Heart left ventricle (tissue), 16 donors: ENCODE measurements at regions not wholly inside any gene's neighbourhood (a gene's known extent, or its start where the extent isn't known, plus 50 kb on each side); places are given as distances from the start of the nearest gene placed in this dataset.

ENCODE experiments used
- ATAC-seq, 4 donors: fragments of 200-7000 bp; cut with Tn5 transposase; one replicate each; pipeline ENCODE4 v1.9.1; 2020 to 2022; ENCODE audit warnings: moderate library complexity in 4 of 4, mild to moderate bottlenecking in 3 of 4, moderate number of reproducible peaks in 1 of 4
- DNase-seq, 5 donors: peaks; one replicate each; pipeline ENCODE4 v3.0.0-alpha.2; 2020
- H3K27ac ChIP-seq, 12 donors: fragments of 200-600 bp; sonication (generic) in 4 of 12; one replicate each; pipeline versions ENCODE4 v1.5.0 to v1.8.0; 2016 to 2022; ENCODE audit warnings: mild to moderate bottlenecking in 2 of 12
- H3K27me3 ChIP-seq, 9 donors: fragments of 200-600 bp; sonication (generic) in 2 of 9; one replicate each; pipeline versions ENCODE4 v1.5.1 to v1.8.0; 2016 to 2022; ENCODE audit warnings: mild to moderate bottlenecking in 3 of 9
- H3K36me3 ChIP-seq, 9 donors: fragments of 200-600 bp; sonication (generic) in 2 of 9; one replicate each; pipeline versions ENCODE4 v1.5.0 to v1.8.0; 2018 to 2022; ENCODE audit warnings: mild to moderate bottlenecking in 2 of 9
- H3K4me1 ChIP-seq, 12 donors: fragments of 200-600 bp; sonication (generic) in 4 of 12; one replicate each; pipeline versions ENCODE4 v1.5.0 to v1.8.0; 2016 to 2022; ENCODE audit warnings: mild to moderate bottlenecking in 3 of 12
- H3K4me3 ChIP-seq, 12 donors: fragments of 200-600 bp; sonication (generic) in 4 of 12; one replicate each; pipeline versions ENCODE4 v1.5.0 to v1.8.0; 2017 to 2022; ENCODE audit warnings: mild to moderate bottlenecking in 9 of 12, moderate library complexity in 4 of 12
- H3K9me3 ChIP-seq, 12 donors: fragments of 200-600 bp; sonication (generic) in 4 of 12; one replicate each; pipeline versions ENCODE4 v1.5.0 to v1.8.0; 2016 to 2022; ENCODE audit warnings: mild to moderate bottlenecking in 1 of 12
- POLR2A ChIP-seq, 2 donors: fragments of 450-650 bp; IDR thresholded peaks; one replicate each; pipeline ENCODE4 v1.6.1; 2017; ENCODE audit warnings: antibody characterized with exemption in 2 of 2, mild to moderate bottlenecking in 2 of 2, moderate library complexity in 2 of 2
- WGBS, 4 donors: extraction: QIAGEN DNeasy Blood & Tissue Kit in 2 of 4; methylation state at CpG; one replicate each; pipeline versions ENCODE4 v1.1.5 to v1.1.7; 2013 to 2018; 5-methylcytosine and 5-hydroxymethylcytosine counted together
- intact Hi-C, 10 donors: fragments of 100-400 bp; cut with DNase I; formaldehyde crosslinking; loops; one replicate each; pipeline versions ENCODE4 v1.11.1 to v1.14.2; 2022
- TF ChIP-seq, protein P1 (sequence below), 12 donors: fragments of 200-600 bp; sonication (generic) in 4 of 12; IDR thresholded peaks; one replicate each; pipeline versions ENCODE4 v1.5.0 to v1.8.0; 2018 to 2022; ENCODE audit warnings: antibody characterized with exemption in 12 of 12, mild to moderate bottlenecking in 5 of 12
- donor health status: ischemic (EF 13 %, LVEDD 7.1; RV severe dilation, severe dysfunction).
- donor health status: healthy with polysubstance abuse.
- donor health status: DM: no; HTN: yes; CAD: no.
- donor health status: DM: no; HTN: no; CAD: no.
- donor health status: ischemic (EF 25% LVEDD 6.9; RV normal size, moderate dysfunction).
- donor health status: ischemic (EF 25% LVEDD 5.7; RV mildly dilated, moderate dysfunction).
- donor health status: healthy.
- donor health status: DM: yes; HTN: yes; CAD: no.
- donor health status: ischemic (EF 35%, LVEDD 5.7; RV mildly dilated, moderate dysfunction).
- donor health status: nonischemic (EF 11% LVEDD 7.7; RV severe dilation, severe dysfunction).
- donor health status: DM: yes; HTN: yes; CAD: no.
- donor health status: PGD.
- donor health status: ischemic (EF 29% LVEDD 5.4; RV normal size, mild dysfunction).
- donor health status: nonischemic (EF 23%, LVEDD 6.1; RV moderate dilation, normal function).

- no peak for TF ChIP-seq POLR2A (IDR thresholded peaks at IDR 0.05)
- TF ChIP-seq, protein P1, sequence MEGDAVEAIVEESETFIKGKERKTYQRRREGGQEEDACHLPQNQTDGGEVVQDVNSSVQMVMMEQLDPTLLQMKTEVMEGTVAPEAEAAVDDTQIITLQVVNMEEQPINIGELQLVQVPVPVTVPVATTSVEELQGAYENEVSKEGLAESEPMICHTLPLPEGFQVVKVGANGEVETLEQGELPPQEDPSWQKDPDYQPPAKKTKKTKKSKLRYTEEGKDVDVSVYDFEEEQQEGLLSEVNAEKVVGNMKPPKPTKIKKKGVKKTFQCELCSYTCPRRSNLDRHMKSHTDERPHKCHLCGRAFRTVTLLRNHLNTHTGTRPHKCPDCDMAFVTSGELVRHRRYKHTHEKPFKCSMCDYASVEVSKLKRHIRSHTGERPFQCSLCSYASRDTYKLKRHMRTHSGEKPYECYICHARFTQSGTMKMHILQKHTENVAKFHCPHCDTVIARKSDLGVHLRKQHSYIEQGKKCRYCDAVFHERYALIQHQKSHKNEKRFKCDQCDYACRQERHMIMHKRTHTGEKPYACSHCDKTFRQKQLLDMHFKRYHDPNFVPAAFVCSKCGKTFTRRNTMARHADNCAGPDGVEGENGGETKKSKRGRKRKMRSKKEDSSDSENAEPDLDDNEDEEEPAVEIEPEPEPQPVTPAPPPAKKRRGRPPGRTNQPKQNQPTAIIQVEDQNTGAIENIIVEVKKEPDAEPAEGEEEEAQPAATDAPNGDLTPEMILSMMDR (IDR thresholded peaks at IDR 0.05) = no peak
- Histone ChIP-seq H3K4me1 (no peaks in the 10 kb centered on the region), H3K9me3 (peaks cover 0 to 44% (median 10%) of the 10 kb centered on the region in 12 donors), H3K27me3 (no peaks in the 10 kb centered on the region), H3K27ac (no peak overlapping the region), H3K36me3 (no peaks in the 10 kb centered on the region), H3K4me3 (no peak overlapping the region)
- ATAC-seq (no peak), DNase-seq (no peak)
- 48 to 64% (median 54%) methylated on average over 1 of the region's 1 CpG for WGBS, 4 donors
- intact Hi-C loops = no loop called here
These were observed 220.0 kb downstream of the TRPC6 start for GRCh38 chr11:101363706-101364275.

DNA sequence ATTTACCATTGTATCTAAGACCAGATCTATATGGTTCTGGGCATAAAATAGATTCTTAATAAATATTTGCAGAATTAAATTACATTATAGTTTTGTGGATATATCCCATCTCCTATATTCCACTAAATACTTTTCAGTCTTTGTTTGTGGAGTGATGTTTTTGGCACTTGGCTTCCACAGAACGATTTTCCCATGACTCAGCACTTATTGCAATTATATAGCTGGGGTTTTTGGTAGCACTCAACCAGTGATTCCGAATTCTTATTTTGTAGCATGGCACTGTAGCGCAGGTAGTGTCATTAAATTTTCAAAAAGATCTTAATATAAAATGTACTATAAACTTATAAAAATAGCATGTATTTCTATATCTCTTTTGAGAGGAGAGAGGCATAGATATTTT lies 221.2 kb downstream of the TRPC6 start:
- WGBS, 4 donors = 63 to 69% (median 68%) methylated on average over 3 of the region's 3 CpGs
- no peak for DNase-seq
- no peak for TF ChIP-seq POLR2A (IDR thresholded peaks at IDR 0.05)
- TF ChIP-seq, protein P1 (IDR thresholded peaks at IDR 0.05) = no peak
- no peaks in the 10 kb centered on the region for H3K4me1 ChIP-seq
- ATAC-seq = no peak
- H3K27ac ChIP-seq = no peak overlapping the region
- peaks cover 0 to 40% (median 9%) of the 10 kb centered on the region in 12 donors for H3K9me3 ChIP-seq
- no peaks in the 10 kb centered on the region for H3K27me3 ChIP-seq
- H3K36me3 ChIP-seq = no peaks in the 10 kb centered on the region
- no peak overlapping the region for H3K4me3 ChIP-seq
- intact Hi-C loops = no loop called here

DNA sequence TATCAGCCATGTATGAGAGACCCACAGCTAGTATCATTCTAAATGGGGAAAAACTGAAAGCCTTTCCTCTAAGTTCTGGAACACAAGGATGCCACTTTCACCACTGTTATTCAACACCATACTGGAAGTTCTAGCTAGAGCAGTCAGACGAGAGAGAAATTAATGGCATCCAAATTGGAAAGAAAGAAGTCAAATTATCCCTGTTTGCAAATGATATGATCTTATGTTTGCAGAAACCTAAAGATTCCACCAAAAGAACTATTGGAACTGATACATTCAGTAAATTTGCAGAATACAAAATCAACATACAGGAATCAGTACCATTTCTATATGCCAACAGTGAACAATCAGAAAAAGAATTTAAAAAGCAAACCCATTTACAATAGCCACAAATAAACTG lies 226.0 kb downstream of the TRPC6 start:
- intact Hi-C loops = no loop called here
- H3K27me3 ChIP-seq = no peaks in the 10 kb centered on the region
- ATAC-seq (no peak), DNase-seq (no peak)
- H3K4me3 ChIP-seq = no peak overlapping the region
- no peaks in the 10 kb centered on the region for H3K4me1 ChIP-seq
- no peaks in the 10 kb centered on the region for H3K36me3 ChIP-seq
- H3K9me3 ChIP-seq = peaks cover 0 to 11% (median 0%) of the 10 kb centered on the region in 12 donors
- WGBS, 4 donors = 67 to 77% (median 76%) methylated on average over 1 of the region's 1 CpG
- no peak overlapping the region for H3K27ac ChIP-seq
- TF ChIP-seq, protein P1 (IDR thresholded peaks at IDR 0.05) = no peak
- TF ChIP-seq POLR2A (IDR thresholded peaks at IDR 0.05) = no peak

DNA sequence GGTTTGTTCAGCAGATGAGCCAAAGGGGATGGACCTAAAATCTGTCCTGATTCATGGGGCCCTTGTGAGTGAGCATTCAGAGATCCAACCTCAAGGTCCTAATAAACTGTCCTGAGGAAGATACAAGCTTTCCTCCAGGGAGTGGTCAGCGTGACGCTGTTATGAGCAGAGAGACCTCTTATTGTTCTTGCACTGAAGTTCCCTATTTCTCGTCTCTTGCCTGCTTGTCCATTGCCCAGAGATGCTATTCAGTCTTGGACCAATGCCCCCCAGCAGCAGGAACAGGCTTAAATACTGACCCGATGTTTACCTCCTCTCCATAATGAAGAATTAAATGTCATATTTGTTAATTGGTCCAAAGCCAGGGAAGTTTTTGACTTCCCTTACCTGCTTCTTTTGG lies 225.2 kb upstream of the PGR start:
- DNase-seq (no peak), ATAC-seq (no peak)
- WGBS, 4 donors = 81 to 90% (median 83%) methylated on average over 4 of the region's 4 CpGs
- peaks cover 0 to 11% (median 0%) of the 10 kb centered on the region in 12 donors for H3K9me3 ChIP-seq
- H3K4me3 ChIP-seq = no peak overlapping the region
- H3K27me3 ChIP-seq = no peaks in the 10 kb centered on the region
- H3K36me3 ChIP-seq = no peaks in the 10 kb centered on the region
- H3K27ac ChIP-seq = no peak overlapping the region
- no peak for TF ChIP-seq POLR2A (IDR thresholded peaks at IDR 0.05)
- TF ChIP-seq, protein P1 (IDR thresholded peaks at IDR 0.05) = no peak
- intact Hi-C loops = no loop called here
- no peaks in the 10 kb centered on the region for H3K4me1 ChIP-seq
